ENCODE measurements at regions not wholly inside any gene's neighbourhood (a gene's known extent, or its start where the extent isn't known, plus 50 kb on each side); places are given as distances from the start of the nearest gene placed in this dataset.

GRCh38 chr11:15590132-15590531 lies 475.4 kb downstream of the INSC start:
- TF ChIP-seq, protein P1, sequence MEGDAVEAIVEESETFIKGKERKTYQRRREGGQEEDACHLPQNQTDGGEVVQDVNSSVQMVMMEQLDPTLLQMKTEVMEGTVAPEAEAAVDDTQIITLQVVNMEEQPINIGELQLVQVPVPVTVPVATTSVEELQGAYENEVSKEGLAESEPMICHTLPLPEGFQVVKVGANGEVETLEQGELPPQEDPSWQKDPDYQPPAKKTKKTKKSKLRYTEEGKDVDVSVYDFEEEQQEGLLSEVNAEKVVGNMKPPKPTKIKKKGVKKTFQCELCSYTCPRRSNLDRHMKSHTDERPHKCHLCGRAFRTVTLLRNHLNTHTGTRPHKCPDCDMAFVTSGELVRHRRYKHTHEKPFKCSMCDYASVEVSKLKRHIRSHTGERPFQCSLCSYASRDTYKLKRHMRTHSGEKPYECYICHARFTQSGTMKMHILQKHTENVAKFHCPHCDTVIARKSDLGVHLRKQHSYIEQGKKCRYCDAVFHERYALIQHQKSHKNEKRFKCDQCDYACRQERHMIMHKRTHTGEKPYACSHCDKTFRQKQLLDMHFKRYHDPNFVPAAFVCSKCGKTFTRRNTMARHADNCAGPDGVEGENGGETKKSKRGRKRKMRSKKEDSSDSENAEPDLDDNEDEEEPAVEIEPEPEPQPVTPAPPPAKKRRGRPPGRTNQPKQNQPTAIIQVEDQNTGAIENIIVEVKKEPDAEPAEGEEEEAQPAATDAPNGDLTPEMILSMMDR (conservative IDR thresholded peaks at IDR 0.05): no peak
- no peak for TF ChIP-seq ZFX (IDR thresholded peaks at IDR 0.05)
